Esophagus muscularis mucosa (tissue), 4 donors: ENCODE measurements at regions not wholly inside any gene's neighbourhood (a gene's known extent, or its start where the extent isn't known, plus 50 kb on each side); places are given as distances from the start of the nearest gene placed in this dataset.

Experiments
- EP300 ChIP-seq: sonication (generic); formaldehyde crosslinking; IDR thresholded peaks from one replicate; pipeline ENCODE4 v1.6.1; 2017; ENCODE audit warnings: antibody characterized with exemption
- POLR2A ChIP-seq: fragments of 450-650 bp; IDR thresholded peaks from one replicate; pipeline ENCODE4 v1.6.1; 2017; ENCODE audit warnings: antibody characterized with exemption, moderate library complexity, mild to moderate bottlenecking, low read depth
- POLR2AphosphoS5 ChIP-seq, 2 donors: sonication (generic); formaldehyde crosslinking; IDR thresholded peaks; one replicate each; pipeline ENCODE4 v1.6.1; 2017; ENCODE audit warnings: antibody characterized with exemption in 2 of 2
- TF ChIP-seq, protein P1 (sequence below), 3 experiments: fragments of 200-600 bp in 2 of 3; fragments of 450-650 bp in 1 of 3; sonication (generic) in 2 of 3; IDR thresholded peaks; one replicate each; pipeline ENCODE4 v1.5.1; 2017 to 2019; ENCODE audit warnings: antibody characterized with exemption in 3 of 3, mild to moderate bottlenecking in 2 of 3, moderate library complexity in 1 of 3

DNA sequence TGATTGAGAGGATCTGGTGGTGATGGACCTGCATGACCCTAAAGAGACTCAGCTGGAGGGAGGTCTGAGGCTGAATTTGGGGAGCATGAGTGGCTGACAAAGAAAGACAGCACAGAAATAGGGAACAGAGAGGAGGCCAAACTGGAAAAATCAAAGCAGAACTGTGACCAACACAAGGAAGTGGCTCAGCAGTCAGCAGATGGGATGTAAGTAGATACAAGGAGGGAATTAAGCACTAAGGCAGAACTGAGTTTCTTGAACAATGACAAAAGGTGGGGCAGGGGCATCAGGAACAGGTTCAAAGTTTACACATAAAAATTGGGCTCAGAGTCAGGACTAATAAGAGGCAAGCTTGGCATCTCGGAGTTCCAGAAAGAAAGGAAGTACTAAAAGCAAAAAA, 144.3 kb upstream of the KLF3 start:
- no peak for TF ChIP-seq POLR2A
- TF ChIP-seq EP300 = no peak
- TF ChIP-seq, protein P1, sequence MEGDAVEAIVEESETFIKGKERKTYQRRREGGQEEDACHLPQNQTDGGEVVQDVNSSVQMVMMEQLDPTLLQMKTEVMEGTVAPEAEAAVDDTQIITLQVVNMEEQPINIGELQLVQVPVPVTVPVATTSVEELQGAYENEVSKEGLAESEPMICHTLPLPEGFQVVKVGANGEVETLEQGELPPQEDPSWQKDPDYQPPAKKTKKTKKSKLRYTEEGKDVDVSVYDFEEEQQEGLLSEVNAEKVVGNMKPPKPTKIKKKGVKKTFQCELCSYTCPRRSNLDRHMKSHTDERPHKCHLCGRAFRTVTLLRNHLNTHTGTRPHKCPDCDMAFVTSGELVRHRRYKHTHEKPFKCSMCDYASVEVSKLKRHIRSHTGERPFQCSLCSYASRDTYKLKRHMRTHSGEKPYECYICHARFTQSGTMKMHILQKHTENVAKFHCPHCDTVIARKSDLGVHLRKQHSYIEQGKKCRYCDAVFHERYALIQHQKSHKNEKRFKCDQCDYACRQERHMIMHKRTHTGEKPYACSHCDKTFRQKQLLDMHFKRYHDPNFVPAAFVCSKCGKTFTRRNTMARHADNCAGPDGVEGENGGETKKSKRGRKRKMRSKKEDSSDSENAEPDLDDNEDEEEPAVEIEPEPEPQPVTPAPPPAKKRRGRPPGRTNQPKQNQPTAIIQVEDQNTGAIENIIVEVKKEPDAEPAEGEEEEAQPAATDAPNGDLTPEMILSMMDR (IDR thresholded peaks at IDR 0.05) = no peak
- TF ChIP-seq POLR2AphosphoS5 (IDR thresholded peaks at IDR 0.05) = no peak
